ENCODE measurements at regions not wholly inside any gene's neighbourhood (a gene's known extent, or its start where the extent isn't known, plus 50 kb on each side); places are given as distances from the start of the nearest gene placed in this dataset.

DNA sequence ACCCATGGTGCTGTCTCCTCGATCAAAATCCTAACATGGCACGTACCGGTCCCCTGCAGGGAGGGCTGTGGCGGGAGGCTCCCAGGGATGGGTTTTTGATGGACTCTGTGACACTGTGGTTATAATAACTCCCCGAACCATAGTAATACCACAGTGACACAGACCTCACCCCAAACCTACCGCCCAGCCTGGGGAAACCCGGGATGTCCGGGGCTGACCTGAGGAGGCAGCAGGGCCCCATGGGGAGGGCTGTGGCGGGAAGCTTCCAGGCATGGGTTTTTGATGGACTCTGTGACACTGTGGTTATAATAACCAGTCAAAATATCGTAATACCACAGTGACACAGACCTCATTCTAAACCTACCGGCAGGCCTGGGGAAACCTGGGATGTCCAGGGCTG lies 378.0 kb downstream of the TMEM121 start:
- TF ChIP-seq POLR2A (IDR thresholded peaks at IDR 0.05; ENCODE audit: control extremely low read depth in 1 of 2, low read depth in 2 of 2, low read length in 2 of 2) (no peak), CBX5 (IDR thresholded peaks at IDR 0.05; ENCODE audit: low read depth, low read length) (no peak), MAFK (IDR thresholded peaks at IDR 0.05; ENCODE audit: low read depth, low read length) (no peak), EP300 (IDR thresholded peaks at IDR 0.05; ENCODE audit: borderline replicate concordance in 1 of 2, low read depth in 2 of 2, low read length in 2 of 2) (no peak), RAD21 (IDR thresholded peaks at IDR 0.05 in 1 of 2, conservative IDR thresholded peaks at IDR 0.05 in 1 of 2; ENCODE audit: low read depth in 2 of 2, low read length in 2 of 2) (no peak), CEBPB (IDR thresholded peaks at IDR 0.05; ENCODE audit: low read depth, low read length) (no peak), SP1 (IDR thresholded peaks at IDR 0.05; ENCODE audit: low read depth, low read length) (no peak), FOSL1 (IDR thresholded peaks at IDR 0.05; ENCODE audit: insufficient read depth, low read depth, low read length) (no peak), HDAC2 (IDR thresholded peaks at IDR 0.05; ENCODE audit: borderline replicate concordance in 1 of 2, low read depth in 2 of 2, low read length in 2 of 2) (no peak), POLR2AphosphoS5 (IDR thresholded peaks at IDR 0.05; ENCODE audit: low read depth, low read length) (no peak), GABPA (IDR thresholded peaks at IDR 0.05; ENCODE audit: borderline replicate concordance, insufficient read depth, low read length) (no peak), BACH1 (IDR thresholded peaks at IDR 0.05; ENCODE audit: low read length) (no peak), BCL11A (IDR thresholded peaks at IDR 0.05; ENCODE audit: low read depth in 2 of 2, low read length in 2 of 2) (no peak)
- TF ChIP-seq, protein P1, sequence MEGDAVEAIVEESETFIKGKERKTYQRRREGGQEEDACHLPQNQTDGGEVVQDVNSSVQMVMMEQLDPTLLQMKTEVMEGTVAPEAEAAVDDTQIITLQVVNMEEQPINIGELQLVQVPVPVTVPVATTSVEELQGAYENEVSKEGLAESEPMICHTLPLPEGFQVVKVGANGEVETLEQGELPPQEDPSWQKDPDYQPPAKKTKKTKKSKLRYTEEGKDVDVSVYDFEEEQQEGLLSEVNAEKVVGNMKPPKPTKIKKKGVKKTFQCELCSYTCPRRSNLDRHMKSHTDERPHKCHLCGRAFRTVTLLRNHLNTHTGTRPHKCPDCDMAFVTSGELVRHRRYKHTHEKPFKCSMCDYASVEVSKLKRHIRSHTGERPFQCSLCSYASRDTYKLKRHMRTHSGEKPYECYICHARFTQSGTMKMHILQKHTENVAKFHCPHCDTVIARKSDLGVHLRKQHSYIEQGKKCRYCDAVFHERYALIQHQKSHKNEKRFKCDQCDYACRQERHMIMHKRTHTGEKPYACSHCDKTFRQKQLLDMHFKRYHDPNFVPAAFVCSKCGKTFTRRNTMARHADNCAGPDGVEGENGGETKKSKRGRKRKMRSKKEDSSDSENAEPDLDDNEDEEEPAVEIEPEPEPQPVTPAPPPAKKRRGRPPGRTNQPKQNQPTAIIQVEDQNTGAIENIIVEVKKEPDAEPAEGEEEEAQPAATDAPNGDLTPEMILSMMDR (IDR thresholded peaks at IDR 0.05; ENCODE audit: control extremely low read depth in 1 of 3, insufficient read depth in 1 of 3, low read depth in 1 of 3, low read length in 3 of 3): no peak

All from H1 (cell line).